B cell (primary cell): ENCODE measurements at regions not wholly inside any gene's neighbourhood (a gene's known extent, or its start where the extent isn't known, plus 50 kb on each side); places are given as distances from the start of the nearest gene placed in this dataset.

ENCODE experiments used
- EZH2 ChIP-seq: IDR thresholded peaks from 2 replicates; pipeline ENCODE4 v1.6.1; 2012; ENCODE audit warnings: borderline replicate concordance, low read depth, mild to moderate bottlenecking, moderate library complexity, low read length; ENCODE audit not compliant: insufficient read depth, poor library complexity, severe bottlenecking
- TF ChIP-seq, protein P1 (sequence below): fragments of 200-600 bp; IDR thresholded peaks from one replicate; pipeline ENCODE4 v1.8.0; 2022; ENCODE audit warnings: antibody characterized with exemption, mild to moderate bottlenecking

DNA sequence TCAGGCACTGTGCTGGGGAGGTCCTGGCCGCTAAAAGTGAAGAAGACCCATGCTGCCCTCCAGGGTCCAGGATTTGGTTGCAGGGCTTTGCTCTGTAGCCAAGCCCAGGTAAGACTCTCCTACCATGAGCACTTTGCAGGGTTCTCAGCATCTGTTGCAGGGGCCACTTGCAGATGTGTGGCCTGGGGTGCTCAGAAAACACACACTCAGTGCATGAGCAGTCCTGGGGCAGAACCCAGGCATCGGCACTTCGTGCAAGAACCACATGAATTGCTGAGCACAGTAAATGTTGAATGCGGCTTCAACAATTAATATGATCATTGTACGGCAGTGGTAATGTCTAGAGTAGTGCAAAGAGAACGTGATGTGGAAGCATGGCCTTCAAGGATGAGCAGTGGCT lies 98.5 kb upstream of the SMIM21 start:
- TF ChIP-seq, protein P1, sequence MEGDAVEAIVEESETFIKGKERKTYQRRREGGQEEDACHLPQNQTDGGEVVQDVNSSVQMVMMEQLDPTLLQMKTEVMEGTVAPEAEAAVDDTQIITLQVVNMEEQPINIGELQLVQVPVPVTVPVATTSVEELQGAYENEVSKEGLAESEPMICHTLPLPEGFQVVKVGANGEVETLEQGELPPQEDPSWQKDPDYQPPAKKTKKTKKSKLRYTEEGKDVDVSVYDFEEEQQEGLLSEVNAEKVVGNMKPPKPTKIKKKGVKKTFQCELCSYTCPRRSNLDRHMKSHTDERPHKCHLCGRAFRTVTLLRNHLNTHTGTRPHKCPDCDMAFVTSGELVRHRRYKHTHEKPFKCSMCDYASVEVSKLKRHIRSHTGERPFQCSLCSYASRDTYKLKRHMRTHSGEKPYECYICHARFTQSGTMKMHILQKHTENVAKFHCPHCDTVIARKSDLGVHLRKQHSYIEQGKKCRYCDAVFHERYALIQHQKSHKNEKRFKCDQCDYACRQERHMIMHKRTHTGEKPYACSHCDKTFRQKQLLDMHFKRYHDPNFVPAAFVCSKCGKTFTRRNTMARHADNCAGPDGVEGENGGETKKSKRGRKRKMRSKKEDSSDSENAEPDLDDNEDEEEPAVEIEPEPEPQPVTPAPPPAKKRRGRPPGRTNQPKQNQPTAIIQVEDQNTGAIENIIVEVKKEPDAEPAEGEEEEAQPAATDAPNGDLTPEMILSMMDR, result no peak
- no peak for TF ChIP-seq EZH2
